Stimulated activated CD4-positive, alpha-beta T cell treated with anti-CD3 and anti-CD28 coated beads, TNF-alpha, amount 100 ng/mL, for 48 hours (primary cell): ENCODE measurements at regions not wholly inside any gene's neighbourhood (a gene's known extent, or its start where the extent isn't known, plus 50 kb on each side); places are given as distances from the start of the nearest gene placed in this dataset.

Experiments
- DNase-seq, 3 donors: peaks; one replicate each; pipeline ENCODE4 v3.0.0-alpha.2; 2020; ENCODE audit warnings: low read depth in 3 of 3

DNA sequence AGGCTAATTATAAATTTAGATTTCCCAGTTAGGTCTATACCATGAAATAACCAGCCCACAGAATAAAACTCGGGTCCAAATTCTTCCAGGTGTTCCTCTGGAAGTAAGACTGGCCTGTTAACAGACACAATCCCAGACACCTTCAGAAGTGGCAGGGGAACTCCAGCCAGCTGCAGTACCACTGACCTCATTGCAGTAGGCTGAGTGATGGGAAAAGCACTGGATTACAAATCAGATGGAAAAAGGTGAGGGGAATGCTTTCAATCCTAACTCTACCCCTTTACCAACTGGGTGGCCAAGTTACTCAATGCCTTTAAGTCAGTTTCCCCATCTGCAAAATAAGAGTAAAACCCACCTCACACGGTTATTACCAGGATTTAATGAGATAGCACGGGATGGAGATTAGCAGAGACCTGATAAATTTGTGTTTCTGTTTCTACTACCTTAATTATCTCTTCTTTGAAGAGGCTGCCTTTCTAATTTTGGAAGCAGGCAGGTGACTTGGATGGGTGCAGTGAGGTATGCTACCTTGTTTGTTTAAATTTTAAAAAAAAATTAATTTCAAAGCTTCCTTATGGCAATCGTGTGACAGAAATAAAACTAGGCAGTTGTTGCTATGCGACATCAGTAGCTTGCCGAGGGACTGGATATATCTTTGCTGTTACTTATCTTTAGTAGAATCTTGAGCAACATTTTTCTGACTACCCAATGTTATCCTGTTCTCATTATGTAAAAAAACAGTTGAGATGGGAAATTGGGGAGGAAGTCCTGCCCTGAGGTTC, 167.3 kb upstream of the GRIN2B start:
- DNase-seq, result no peak

GRCh38 chr12:14153803-14154202, 172.4 kb upstream of the GRIN2B start:
- DNase-seq, result no peak

GRCh38 chr12:14156606-14157005, 175.2 kb upstream of the GRIN2B start:
- DNase-seq, result no peak

GRCh38 chr12:14157088-14157747, 175.8 kb upstream of the GRIN2B start:
- DNase-seq, result no peak

DNA sequence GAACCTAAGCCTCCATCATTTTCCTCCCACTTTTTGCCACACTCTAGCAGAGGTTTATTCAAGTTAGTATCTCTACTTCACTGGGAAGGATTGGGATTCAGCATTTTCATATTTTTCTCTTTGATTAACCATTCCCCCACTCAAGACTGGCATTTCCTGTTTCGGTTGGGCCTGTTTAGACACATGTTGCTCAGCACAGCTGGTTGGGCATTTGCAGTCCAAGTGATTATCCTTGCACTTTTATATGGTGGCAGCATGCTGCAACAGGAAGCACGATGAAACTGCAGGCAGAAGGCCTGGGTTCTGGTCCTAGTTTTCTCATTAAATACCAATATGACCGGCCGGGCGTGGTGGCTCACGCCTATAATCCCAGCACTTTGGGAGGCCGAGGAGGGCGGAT, 182.9 kb upstream of the GRIN2B start:
- no peak for DNase-seq

DNA sequence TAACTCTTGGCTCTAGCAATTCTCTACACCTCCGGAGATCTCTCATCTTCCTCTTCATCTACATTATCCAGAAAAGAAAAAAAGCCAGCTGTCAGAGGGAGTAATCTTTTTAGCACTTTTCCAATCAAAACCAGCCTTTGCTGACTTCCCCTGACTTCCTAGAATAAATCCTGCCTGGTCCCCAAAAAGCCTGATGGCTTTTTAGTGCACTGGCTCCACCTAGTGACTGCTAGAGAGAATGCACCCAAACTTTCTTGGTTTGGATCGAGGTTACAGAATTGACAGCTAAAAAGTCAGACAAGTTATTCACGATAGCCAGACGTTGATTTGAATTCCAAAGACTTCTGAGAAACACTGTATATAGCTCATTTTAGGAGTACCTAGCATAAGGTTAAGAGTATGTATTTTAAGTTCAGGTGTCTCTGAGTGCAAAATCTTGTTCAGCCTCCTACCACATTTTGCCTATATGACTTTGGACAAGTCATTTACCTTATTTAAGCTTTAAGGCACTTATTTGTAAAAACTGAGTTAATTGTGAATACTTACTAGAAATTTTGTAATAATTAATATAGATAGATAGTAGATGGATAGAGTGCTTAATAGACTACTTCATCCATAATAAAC, 185.7 kb upstream of the GRIN2B start:
- DNase-seq, result peak in 1 of 3 donors; percentile 18

DNA sequence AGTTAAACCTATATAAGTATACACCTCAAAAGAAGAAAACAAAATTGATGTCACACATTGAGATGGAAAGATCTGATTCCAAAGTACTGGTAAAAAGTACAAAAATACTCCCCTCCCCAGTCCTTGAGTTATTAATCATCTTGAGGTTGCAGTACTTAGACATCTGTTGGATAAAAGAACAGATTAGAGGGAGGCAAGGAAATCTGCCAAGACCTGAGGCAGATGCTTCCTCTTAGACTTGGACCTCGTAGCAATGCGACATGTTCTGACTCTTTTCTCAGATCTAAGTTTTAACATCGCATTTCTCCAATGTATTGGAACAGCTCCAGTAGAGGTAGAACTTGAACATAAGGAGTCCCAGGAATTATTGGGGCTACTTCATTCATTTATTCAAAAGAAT, 187.9 kb upstream of the GRIN2B start:
- DNase-seq, result no peak

DNA sequence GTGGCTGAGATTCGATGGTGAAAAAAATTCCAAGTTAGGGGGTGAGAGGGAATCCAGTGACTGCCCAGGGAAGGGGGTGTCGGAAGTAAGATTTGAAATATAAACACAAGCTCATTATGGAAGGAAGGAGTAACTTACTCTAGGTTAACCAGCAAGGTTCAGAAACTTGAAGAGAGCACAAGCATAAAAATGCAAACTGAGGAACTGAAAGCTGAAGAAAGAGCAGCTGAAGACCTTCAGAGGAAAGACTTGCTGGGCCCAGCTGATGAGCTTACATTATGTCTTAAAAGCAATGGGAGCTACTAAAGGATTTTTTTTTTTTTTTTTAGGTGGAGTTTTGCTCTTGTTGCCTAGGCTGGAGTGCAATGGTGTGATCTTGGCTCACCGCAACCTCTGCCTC, 189.7 kb upstream of the GRIN2B start:
- DNase-seq, result no peak

- no peak for DNase-seq
These were observed 190.3 kb upstream of the ATF7IP start for GRCh38 chr12:14175206-14175605.

GRCh38 chr12:14185427-14186192, 179.9 kb upstream of the ATF7IP start:
- DNase-seq, result peak in 1 of 3 donors; percentile 1

- no peak for DNase-seq
These were observed 179.3 kb upstream of the ATF7IP start for GRCh38 chr12:14186193-14186502.

- no peak for DNase-seq
These were observed 178.5 kb upstream of the ATF7IP start for GRCh38 chr12:14187002-14187401.

GRCh38 chr12:14187966-14188365, 177.5 kb upstream of the ATF7IP start:
- DNase-seq, result no peak

DNA sequence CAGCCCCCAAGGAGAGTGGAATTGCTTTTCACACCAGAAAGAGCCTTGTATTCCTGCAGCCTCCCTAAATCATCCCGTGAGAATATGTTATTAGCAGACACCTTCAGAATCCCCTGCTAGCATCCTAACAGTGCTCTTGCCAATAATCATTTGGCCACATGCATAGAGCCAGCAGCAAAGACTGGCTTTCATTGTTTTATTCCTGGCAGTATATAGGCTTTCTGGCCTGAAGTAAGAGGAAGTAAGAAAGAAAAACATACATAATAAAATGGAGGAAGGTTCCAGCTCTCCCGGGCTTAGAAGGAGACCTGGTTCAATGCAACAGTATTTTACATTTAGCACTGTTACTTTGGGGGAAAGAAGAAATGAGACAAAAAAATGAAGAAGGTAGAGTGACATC, 176.7 kb upstream of the ATF7IP start:
- no peak for DNase-seq

- DNase-seq, result no peak
These were observed 174.8 kb upstream of the ATF7IP start for GRCh38 chr12:14190694-14191093.

DNA sequence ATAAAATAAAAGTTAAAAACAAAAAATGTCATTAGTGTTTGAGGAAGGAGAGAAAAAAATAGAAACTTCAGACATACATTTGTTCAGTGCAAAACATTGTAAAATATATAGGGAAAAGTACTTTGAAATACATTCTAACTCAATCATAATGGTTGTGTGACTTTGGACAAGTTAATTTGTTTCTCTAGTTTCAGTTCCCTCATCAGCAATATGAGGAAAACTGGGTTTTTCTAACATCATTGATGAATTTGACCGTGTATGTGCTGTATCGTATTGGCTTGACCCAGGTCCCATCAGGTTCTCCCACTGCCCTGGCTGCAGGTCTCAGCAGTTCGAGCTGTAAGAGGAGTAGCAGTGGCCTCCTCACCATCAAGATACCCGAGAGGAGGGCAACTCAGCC, 173.9 kb upstream of the ATF7IP start:
- DNase-seq, result no peak

GRCh38 chr12:14193639-14194038, 171.8 kb upstream of the ATF7IP start:
- no peak for DNase-seq

DNA sequence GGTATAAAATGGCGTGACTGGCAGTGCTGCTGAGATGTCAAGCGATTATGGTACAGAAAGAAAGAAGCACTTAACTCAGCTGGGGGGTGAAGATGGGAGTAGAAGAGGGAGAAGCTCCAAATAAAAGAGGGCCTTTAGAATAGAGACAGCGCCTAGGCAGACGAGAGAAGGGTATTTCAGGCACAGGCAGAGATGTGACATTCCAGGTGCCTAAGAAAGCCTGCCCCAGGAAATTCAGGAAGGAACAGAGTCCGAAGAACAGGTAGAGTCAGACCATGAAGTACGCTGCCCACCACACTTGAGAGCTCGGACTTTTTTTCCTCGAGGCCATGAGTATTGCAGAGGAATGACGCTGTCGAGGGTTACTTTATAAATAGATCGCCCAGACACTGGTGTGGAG, 170.9 kb upstream of the ATF7IP start:
- DNase-seq, result no peak

GRCh38 chr12:14199455-14200198, 165.9 kb upstream of the ATF7IP start:
- DNase-seq, result no peak

DNA sequence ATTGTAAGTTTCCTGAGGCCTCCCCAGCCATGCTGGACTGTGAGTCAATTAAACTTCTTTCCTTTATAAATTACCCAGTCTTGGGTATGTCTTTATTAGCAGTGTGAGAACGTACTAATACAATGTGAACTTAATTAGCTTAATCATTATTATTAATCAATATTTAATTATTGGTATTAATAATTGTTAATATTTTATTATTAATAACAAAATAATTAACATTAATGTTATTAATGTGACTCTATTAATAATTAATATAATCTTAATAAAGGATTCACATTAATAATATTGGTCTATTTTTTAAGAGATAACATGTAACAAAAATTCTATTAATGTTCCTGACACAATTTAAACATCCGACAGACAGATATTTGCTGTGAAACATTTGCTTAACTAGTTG, 164.9 kb upstream of the ATF7IP start:
- DNase-seq, result no peak

GRCh38 chr12:14201291-14201690, 164.2 kb upstream of the ATF7IP start:
- DNase-seq, result no peak
